AG09319 (cell line): ENCODE measurements at regions not wholly inside any gene's neighbourhood (a gene's known extent, or its start where the extent isn't known, plus 50 kb on each side); places are given as distances from the start of the nearest gene placed in this dataset.

ENCODE experiments used
- DNase-seq: peaks from one replicate; pipeline ENCODE4 v3.0.0-alpha.2; 2010; ENCODE audit warnings: low read depth; ENCODE audit errors: extremely low read depth
- TF ChIP-seq, protein P1 (sequence below): IDR thresholded peaks from 2 replicates; pipeline ENCODE4 v1.5.1; 2011; ENCODE audit warnings: low read depth, mild to moderate bottlenecking, inconsistent platforms, low read length, moderate library complexity

GRCh38 chr5:68418201-68418600 is 202.6 kb downstream of the PIK3R1 start:
- TF ChIP-seq, protein P1, sequence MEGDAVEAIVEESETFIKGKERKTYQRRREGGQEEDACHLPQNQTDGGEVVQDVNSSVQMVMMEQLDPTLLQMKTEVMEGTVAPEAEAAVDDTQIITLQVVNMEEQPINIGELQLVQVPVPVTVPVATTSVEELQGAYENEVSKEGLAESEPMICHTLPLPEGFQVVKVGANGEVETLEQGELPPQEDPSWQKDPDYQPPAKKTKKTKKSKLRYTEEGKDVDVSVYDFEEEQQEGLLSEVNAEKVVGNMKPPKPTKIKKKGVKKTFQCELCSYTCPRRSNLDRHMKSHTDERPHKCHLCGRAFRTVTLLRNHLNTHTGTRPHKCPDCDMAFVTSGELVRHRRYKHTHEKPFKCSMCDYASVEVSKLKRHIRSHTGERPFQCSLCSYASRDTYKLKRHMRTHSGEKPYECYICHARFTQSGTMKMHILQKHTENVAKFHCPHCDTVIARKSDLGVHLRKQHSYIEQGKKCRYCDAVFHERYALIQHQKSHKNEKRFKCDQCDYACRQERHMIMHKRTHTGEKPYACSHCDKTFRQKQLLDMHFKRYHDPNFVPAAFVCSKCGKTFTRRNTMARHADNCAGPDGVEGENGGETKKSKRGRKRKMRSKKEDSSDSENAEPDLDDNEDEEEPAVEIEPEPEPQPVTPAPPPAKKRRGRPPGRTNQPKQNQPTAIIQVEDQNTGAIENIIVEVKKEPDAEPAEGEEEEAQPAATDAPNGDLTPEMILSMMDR: no peak
- no peak for DNase-seq

DNA sequence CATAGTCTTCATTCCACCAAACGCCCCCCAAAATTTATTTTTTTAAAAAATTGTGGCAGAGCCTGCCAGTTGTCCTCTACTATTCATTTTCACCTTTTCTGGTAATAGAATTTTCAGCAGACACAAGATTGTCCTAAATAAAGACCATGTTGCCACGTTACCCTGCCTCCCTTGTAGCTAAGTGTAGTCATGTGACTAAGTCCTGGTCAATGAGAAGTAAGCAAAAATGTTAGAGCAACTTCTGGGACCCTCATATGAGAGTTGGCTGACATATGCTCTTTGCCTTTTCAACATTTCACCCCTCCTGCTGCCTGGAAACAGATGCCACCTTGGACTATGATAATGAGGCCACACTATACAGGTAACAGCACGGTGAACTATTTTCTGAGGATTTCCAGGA is 203.1 kb downstream of the PIK3R1 start:
- no peak for DNase-seq
- TF ChIP-seq, protein P1: no peak

DNA sequence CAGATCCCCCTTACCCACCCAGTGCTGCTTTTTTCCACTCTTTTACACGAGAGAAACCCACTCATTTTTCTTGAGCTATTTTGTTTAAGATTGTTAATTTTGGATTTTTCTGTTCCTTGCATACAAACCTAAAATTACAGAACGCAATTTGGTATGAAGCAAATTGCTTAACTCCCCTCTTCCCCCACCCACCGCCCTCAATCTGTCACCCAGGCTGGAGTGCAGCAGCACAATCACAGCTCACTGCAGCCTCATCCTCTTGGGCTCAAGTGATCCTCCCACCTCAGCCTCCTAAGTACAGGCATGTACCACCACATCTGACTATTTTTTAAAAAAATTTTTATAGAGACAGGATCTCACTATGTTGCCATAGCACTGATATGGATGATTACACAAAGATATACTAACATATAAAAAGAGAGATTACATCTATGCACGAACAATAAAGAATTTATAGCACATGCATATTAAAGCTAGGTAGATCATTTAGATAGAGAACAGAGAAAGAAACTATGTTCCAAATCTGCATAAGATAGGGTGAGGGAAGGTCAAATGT is 203.6 kb downstream of the PIK3R1 start:
- TF ChIP-seq, protein P1: no peak
- no peak for DNase-seq

DNA sequence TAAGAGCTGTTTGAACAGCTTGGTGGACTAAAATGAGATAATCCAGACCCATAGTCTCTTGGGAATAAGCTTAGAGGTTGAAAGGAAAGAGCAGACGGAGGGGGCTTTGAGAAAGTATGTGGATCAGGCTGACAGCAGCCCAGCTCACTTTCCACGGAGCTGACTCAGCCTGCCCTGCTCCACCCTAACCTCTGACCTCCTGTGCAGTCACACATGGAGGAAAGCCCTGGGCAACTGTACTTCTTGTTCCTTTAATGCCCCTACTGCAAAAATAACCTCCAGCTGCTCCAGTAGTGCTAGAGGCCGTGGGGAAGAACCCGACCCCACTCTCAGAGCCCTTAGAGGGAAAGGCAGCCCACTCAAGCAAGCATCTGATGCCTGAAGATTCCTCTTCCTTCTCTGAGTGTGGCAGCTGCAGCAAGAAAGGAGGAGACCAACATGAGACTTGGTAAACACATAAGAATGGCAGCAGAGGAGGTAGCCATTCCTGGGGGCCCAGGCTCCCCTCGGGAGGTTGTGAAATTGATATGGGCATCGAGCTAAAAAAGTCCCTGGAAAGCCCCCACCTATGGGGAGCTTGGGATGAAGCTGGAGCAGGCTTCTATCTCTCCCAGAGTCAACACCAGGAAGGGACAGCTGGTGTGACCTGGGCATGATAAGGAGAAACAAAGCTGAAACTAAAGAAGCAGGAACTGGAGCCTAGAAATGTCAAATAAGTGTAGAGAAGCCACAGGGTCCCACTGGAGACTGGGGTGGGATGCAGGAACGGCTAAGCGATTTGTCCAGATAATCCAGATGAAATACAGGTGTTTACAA is 204.3 kb downstream of the PIK3R1 start:
- no peak for DNase-seq
- TF ChIP-seq, protein P1: no peak

DNA sequence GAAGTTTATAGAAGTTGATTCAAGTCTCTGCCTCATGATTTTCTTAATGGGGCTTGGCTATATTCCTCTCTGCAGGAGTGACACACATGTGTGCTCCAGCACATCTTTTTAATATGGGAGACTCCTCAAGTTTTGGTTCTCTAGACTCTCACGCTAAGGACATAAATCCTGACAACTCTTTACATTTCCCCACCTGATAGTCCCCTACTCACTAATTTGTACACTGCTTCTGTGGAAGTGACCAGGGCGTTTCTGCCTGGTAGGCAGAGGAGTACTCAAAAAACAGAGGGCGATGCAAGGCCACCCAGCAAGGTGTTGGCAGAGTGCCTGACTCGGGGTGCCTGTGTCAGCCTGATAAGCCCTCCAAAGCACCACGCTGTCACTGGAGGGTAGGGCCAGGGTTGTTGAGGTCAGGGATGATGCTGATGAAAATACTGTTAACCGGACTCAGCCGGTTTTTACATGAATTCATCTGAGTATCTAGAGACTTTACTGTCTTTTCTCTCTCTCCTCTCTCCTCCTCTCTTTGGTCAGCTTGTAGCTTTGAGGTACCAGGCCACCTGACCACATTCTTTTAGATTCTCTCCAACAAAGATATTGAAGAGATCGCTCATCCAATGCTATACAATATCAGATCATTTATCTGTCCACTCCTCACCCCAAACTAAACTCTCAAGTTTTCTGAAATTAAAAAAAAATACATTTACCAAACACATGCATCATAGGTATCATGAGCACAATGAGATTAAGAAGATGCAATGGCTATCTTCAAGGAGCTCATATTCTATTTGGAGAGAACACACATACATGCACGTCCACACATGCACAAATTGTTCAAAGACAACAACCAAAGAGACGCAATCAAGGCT is 205.2 kb downstream of the PIK3R1 start:
- DNase-seq: no peak
- TF ChIP-seq, protein P1: no peak

DNA sequence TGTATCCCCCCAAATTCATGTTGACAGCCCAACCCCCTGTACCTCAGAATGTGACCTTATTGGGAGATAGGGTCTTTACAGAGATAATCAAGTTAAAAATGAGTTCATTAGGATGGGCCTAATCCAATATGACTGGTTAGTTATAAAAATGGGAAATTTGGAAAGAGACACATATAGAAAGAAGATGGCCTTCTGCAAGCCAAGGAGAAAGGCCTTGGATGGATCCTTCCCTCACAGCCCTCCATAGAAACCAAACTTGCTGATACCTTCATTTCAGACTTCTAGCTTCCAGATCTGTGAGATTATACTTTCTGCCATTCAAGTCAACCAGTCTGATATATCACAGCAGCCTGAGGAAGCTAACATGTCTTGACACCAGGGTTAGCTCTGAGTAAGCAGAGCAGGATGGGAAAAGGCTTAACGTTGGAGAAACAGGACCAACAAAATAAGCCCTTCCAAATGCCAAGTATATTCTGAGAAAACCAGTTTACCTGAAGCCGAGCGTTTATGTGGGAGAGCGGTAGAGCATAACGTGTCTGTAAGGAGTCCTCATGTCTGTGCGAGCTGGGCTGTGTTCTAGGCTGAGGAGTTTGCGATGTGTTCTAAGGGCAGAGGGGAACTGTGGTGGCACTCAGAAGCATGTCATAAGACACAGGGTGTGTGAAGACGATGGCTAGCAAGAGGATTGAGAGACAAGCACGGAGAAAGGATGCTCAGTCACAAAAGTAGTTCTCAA is 206.1 kb downstream of the PIK3R1 start:
- no peak for DNase-seq
- TF ChIP-seq, protein P1: no peak
